GM11168 (cell line): ENCODE measurements at regions not wholly inside any gene's neighbourhood (a gene's known extent, or its start where the extent isn't known, plus 50 kb on each side); places are given as distances from the start of the nearest gene placed in this dataset.

Experiments used
- in situ Hi-C: fragments of 300-500 bp; cut with MboI; formaldehyde crosslinking; loops from one replicate; pipeline ENCODE4 v1.12.0; 2022; ENCODE audit warnings: low sequenced_read_pairs; ENCODE audit not compliant: unreplicated experiment

- in situ Hi-C loops, result no loop called here
These were observed 440.2 kb upstream of the MKI67 start for GRCh38 chr10:128566361-128566968.

DNA sequence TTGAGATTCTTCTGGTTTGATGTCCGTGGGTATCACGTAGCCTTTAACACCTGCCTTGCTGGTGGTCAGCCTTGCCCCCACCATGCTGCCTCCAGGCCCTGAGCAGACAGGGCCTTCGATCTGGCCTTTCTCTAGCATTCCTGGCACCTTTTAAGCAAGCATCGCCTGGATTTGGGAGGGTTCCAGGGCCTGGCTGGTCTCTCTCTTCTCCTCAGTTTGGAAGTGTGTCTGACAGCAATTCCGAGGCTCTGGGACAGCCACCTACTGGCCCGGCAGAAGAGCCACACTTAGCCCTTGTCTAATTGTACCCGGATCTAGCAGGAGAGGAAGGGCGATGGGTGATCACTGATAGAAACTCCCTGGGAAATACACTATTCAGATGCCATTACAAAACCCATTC lies 441.3 kb upstream of the MKI67 start:
- in situ Hi-C loops, result no loop called here

DNA sequence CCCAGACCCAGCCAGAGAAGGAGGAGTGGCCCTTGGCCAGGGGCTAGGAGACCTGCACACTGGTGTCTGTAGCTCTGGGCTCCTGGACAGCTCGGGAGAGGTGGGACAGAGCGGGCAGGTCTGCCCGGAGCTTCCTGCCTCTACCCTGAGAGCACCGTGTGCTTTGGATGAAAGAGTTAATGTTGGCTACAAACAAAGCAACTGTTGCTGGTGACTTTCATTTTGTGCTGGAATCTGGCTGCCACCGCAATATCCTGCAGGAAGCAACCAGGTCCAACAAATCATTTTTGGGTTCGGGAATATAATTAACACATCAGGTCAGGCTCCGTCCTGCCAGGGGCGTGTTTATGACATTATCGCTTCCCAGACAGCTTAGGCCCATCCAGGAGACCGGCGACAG lies 441.8 kb upstream of the MKI67 start:
- in situ Hi-C loops, result no loop called here

GRCh38 chr10:128568491-128568890 lies 442.3 kb upstream of the MKI67 start:
- in situ Hi-C loops, result no loop called here

DNA sequence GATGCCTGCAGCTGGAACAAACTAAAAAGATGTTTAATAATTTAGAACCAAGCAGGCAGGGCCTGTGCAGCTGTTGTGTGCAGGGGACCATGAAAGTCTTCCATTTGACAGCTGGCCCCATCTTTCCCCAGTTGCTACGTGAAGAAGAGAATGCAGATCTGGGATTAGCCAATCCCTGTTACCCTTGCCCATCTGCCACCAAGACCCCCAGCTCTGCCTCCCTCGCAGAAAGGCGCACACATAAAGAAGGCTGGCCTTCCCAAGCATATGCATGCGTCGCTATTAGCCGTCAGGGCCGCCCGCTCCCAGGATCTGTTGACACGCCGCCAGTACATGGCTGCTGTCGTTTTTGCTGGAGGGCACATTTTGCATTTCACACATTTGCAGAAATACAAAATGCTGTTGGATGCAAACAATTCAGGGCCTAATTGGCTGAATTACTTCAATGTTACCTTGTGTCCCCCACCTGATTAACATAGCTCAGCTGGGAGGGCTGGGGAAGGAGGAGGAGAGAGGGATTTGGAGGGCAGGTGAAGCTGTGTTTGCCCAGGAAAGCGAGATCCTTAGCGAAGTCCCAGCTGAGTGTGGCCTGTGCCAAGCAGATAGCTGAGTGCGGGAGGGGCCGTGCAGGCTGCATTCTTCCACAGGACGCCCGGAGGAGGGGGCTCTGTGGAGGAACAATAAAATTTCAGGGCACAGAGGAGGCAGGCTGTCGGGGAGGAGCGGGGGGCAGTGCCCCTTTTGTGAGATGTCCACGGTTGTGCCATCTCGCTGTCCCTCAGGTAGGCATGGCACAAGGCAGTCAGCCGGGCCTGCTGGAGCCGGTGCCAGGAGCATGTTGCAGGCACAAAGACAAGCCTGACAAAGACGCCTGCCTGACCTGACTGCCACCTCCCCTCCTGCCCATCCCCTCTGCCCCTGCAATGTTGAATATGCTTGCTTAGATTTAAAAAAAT lies 443.0 kb upstream of the MKI67 start:
- in situ Hi-C loops, result no loop called here

DNA sequence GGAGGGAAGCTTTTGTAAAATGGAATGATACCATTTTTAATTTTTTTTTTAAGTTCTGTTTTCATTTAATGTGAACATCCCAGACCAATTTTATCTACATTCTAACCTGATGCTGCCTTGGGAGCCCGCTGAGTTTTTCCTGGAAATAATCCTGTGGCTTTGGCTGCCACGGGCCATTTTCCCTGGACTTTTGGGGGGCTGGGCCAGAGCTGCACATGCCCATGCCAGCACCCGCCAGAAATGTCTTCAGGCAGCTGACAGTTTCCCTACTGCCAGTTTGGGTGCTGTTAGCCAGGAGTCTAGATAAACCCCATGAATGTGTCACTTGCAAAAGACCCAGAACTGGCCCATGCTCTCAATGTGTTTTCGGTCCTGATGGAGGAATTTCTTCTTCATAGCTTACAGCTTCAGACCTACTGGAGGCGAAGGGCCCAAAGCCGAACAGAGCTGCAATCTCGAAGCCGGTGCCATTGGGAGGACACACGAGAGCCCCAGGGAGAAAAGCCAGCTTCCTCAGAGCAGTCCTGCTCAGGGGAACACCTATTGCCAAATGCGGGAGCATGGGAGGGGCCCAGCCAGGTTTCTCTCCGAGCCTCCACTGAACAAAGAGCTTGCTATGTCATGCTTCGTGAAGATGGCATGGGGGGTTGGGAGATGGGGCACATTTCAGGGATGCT lies 444.2 kb upstream of the MKI67 start:
- in situ Hi-C loops, result no loop called here

DNA sequence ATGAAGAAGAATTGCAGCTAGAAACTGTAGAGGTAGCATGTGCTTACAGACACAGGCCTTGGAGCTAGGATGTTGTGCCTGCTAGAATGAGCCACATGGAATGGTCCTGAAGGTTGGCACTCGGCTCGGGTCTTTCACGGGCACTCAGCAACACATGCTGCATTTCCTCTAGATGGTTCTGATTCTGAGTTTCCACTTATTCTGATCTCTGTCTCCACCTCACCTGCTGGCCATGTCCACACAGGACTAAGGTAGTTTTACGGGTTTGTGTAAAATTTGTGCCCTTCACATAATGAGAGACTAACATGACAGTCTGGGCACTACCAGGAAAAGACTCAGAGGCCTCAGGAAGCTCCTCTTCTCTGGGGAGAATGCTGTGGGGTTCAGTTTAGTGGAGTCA lies 444.8 kb upstream of the MKI67 start:
- in situ Hi-C loops, result no loop called here

DNA sequence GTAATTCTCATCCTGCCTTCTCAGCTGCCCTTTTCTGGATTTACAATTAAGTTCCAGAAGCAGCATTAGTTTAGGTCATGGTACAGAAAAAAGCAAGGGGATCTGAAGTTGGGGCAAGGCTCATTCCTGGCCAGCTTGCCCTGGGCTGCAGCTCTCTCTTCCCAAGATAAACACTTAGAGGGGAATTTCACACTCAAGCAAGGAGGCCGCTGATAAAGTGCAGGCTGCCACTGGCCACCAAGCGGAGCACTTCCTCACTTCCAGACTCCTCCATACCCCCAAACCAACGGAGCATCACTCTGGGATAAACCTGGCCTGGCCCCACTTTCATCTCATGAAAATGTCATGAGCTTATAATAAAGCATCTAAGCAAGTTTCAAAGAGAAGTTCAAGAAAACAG lies 445.5 kb upstream of the MKI67 start:
- in situ Hi-C loops, result no loop called here

DNA sequence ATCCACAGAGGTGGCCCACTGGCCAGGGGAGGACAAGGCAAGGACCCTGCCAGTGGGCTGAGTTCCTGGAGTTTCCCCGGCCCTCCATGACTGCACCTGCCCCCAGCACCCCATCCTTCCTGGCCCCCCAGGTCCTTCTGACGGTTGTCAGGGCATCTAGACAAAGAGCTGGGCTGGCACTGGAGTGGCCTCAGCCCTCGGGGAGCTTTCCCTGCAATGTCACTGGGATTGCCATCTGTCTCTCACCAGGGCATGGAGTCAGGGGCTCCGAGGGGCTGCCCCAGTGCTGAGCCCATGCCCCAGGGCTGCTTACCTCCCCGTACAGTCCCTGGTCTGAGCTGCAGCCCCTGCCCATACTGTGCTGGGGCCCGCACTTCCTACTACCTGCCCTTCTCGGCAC lies 446.5 kb upstream of the MKI67 start:
- in situ Hi-C loops, result no loop called here

DNA sequence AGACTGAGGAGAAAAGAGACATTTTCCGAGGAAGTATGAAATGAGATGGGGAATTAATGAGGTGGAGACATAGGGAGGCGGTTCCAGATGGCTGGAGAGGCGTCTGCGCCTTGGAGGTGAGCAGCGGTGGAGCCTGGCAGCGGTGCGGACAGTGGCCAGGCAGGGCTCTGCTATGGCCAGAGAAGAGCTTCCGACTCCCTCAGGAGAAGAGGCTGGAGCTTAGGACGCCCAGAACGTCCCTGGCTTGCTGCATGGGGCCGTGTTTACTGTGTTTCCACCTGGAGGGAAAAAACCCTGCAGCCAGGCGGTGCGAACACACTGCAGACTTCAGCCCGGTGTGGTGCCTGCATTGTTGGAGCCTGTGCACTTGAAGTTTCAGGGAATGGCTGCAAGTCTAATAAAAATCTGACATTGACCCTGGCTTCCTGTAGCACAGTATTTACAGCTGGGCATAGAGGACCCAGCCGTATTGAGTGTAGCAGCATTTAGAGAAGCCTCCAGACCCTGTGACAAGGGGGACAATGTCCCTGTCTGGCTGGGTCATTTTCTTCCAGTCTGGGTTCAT lies 447.1 kb upstream of the MKI67 start:
- in situ Hi-C loops, result no loop called here

DNA sequence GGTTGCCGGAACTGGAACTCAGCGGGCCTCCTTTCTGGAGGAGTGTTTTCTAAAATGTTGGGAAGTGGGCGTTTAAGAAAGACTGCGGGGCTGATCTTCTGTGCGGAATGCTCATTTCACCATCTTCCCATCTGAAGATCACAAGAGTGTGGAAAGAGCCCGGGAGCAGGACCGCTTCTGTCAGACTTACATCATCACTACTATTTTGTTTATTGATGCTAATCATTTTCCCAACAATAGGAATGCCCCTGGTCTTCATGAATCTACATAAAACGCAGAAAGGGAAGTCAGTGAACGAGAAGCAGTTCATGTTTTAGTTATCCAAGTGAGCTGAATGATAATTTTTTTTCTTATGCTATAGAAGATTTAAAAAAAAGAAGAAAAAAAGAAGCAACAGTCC lies 447.8 kb upstream of the MKI67 start:
- in situ Hi-C loops, result no loop called here

DNA sequence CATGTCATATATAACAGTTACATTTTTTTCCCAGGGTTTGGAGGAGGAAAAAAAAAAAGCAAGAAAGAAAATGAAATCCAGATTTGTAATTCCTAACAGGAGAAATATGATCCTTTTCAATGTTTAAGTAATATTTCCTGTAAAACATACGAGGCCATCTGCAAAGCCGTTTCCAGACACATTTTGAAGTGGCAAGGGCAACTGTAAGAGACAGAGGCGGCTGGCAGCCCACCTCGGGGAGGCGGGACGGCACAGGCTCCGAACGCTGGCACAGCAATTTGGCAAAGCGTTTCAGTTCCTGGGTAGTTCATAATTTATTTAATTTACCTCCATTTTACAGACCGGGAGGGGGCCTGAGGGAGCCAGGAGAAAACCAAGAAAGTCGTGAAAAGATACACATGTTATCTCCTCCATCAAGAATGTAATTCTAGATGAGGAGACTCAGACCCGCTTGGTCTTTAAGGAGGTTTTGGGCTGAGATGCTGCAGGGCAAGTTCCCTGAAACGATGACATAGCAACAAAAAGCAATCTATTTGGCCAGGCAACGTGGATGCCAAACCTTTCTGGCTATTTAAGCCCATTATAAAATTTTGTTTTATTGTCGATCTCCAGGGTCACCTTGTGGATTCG lies 448.5 kb upstream of the MKI67 start:
- in situ Hi-C loops, result no loop called here

DNA sequence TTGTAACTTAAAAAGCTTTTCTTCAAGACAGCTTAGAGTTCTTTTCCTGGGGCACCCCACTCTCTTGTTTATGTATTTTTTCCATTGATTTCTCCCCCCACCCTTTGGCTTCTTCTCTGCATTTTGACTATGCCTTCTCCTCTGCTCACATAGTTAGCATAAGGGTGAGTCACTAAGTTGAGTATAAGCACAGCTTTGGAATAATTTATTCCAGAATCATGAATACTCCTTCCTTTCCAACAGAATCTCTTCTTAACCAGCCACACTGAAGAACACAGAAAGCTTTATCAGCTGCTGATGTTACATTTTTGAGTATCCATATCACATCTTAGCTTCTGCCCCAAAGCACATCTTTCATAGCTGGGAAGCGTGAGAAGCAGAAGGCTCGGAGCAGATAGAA lies 449.5 kb upstream of the MKI67 start:
- in situ Hi-C loops, result no loop called here

- in situ Hi-C loops, result no loop called here
These were observed 450.1 kb upstream of the MKI67 start for GRCh38 chr10:128576336-128576735.

GRCh38 chr10:128576943-128577670 lies 450.9 kb upstream of the MKI67 start:
- in situ Hi-C loops, result no loop called here

GRCh38 chr10:128577958-128578750 lies 451.9 kb upstream of the MKI67 start:
- in situ Hi-C loops, result no loop called here

- in situ Hi-C loops, result no loop called here
These were observed 452.5 kb upstream of the MKI67 start for GRCh38 chr10:128578766-128579165.

DNA sequence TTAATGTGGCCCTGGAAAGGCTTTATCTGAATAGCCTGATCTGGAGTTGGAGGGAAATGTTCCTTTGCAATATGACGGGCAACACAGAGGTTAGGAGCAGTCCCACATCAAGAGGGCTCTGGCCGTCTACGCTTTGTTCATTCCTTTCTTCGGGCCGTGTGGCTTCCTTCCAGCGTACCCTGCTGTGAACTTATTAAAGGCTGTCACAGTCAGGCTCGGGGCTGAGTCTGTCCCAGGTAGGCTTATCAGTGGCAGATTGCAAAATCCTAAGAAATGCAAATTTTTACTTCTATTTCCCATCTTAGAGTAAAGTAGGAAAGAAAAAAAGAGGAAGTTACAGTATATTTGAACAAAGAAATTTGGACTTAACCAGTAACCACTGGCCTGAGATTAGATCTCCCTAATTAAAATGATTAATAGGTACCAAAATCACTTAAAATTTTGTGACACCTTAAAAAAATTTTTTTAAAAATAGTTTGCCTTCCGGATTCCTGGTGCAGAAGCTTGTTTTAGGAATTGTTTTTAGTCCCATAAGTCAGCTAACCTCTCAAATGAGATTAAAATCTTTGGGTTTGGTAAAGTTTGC lies 453.1 kb upstream of the MKI67 start:
- in situ Hi-C loops, result no loop called here

- in situ Hi-C loops, result no loop called here
These were observed 453.7 kb upstream of the MKI67 start for GRCh38 chr10:128579901-128580300.
